PC-9 (cell line): ENCODE measurements at regions not wholly inside any gene's neighbourhood (a gene's known extent, or its start where the extent isn't known, plus 50 kb on each side); places are given as distances from the start of the nearest gene placed in this dataset.
A peak's percentile ranks its signal among the peaks of the same experiment; 100 is the strongest.

Experiments
- BruUV-seq: library from RNA; stranded (reverse); fragments of 400-500 nt; replicated peaks from 2 replicates; lab custom pipeline; 2021; lab: Mats Ljungman, UMichigan
- CTCF ChIA-PET: fragments of 300-600 bp; sonication (Branson Sonifier 250); formaldehyde crosslinking; loops from one replicate; lab custom pipeline; 2022; ENCODE audit warnings: antibody characterized with exemption; lab: Charles Lee
- POLR2A ChIA-PET: fragments of 300-600 bp; sonication (Branson Sonifier 250); formaldehyde crosslinking; loops from one replicate; lab custom pipeline; 2022; ENCODE audit warnings: antibody characterized with exemption; ENCODE audit not compliant: unreplicated experiment; lab: Charles Lee
- DNase-seq, 2 experiments: peaks; one replicate each; pipeline versions ENCODE4 v3.0.0 to v3.0.0-alpha.2; 2015 to 2022; ENCODE audit warnings: mixed read lengths in 1 of 2
- H2AFZ ChIP-seq: fragments of 200-600 bp; sonication (generic); 2 replicates; pipeline ENCODE4 v1.8.1; 2017; ENCODE audit warnings: antibody characterized with exemption
- H3F3A ChIP-seq: fragments of 200-600 bp; sonication (generic); 2 replicates; pipeline ENCODE4 v1.8.1; 2017; ENCODE audit warnings: antibody characterized with exemption, mild to moderate bottlenecking, low read depth; ENCODE audit not compliant: insufficient read depth
- H3K27ac ChIP-seq: fragments of 200-600 bp; sonication (generic); 2 replicates; pipeline ENCODE4 v1.6.1; 2016; ENCODE audit warnings: mixed run types
- H3K27me3 ChIP-seq: fragments of 200-600 bp; sonication (generic); 2 replicates; pipeline ENCODE4 v1.6.1; 2016; ENCODE audit warnings: low read depth, mixed run types; ENCODE audit not compliant: insufficient read depth
- H3K36me3 ChIP-seq: fragments of 200-600 bp; sonication (generic); 2 replicates; pipeline ENCODE4 v1.6.1; 2016; ENCODE audit warnings: low read depth, mixed run types
- H3K4me1 ChIP-seq: fragments of 200-600 bp; sonication (generic); replicated peaks from 2 replicates; pipeline ENCODE4 v1.6.1; 2016; ENCODE audit warnings: mixed run types; ENCODE audit not compliant: insufficient read depth
- H3K4me2 ChIP-seq: fragments of 200-600 bp; sonication (generic); 2 replicates; pipeline ENCODE4 v1.6.1; 2017; ENCODE audit warnings: mixed run types
- H3K4me3 ChIP-seq: fragments of 200-600 bp; sonication (generic); 2 replicates; pipeline ENCODE4 v1.6.1; 2016; ENCODE audit warnings: mixed run types
- H3K79me2 ChIP-seq: fragments of 200-600 bp; sonication (generic); 2 replicates; pipeline ENCODE4 v1.6.1; 2017; ENCODE audit warnings: low read depth, mixed run types
- H3K9me2 ChIP-seq: fragments of 200-600 bp; sonication (generic); 2 replicates; pipeline ENCODE4 v1.8.1; 2017; ENCODE audit warnings: mild to moderate bottlenecking; ENCODE audit not compliant: insufficient read depth
- H3K9me3 ChIP-seq: fragments of 200-600 bp; sonication (generic); 2 replicates; pipeline ENCODE4 v1.8.1; 2016; ENCODE audit warnings: low read depth; ENCODE audit not compliant: insufficient read depth
- H4K20me1 ChIP-seq: fragments of 200-600 bp; sonication (generic); 2 replicates; pipeline ENCODE4 v1.8.1; 2017; ENCODE audit not compliant: insufficient read depth
- EZH2 ChIP-seq: fragments of 200-600 bp; sonication (generic); IDR thresholded peaks from 2 replicates; pipeline ENCODE4 v1.8.0; 2017; ENCODE audit warnings: antibody characterized with exemption, low read depth
- intact Hi-C: fragments of 100-400 bp; cut with micrococcal nuclease; formaldehyde crosslinking; loops from one replicate; pipeline ENCODE4 v1.10.0; 2022; ENCODE audit not compliant: unreplicated experiment
- TF ChIP-seq, protein P1 (sequence below): fragments of 200-600 bp; sonication (generic); conservative IDR thresholded peaks from 2 replicates; pipeline ENCODE4 v1.6.1; 2017; ENCODE audit warnings: mixed run types, antibody characterized with exemption, mild to moderate bottlenecking, moderate library complexity

DNA sequence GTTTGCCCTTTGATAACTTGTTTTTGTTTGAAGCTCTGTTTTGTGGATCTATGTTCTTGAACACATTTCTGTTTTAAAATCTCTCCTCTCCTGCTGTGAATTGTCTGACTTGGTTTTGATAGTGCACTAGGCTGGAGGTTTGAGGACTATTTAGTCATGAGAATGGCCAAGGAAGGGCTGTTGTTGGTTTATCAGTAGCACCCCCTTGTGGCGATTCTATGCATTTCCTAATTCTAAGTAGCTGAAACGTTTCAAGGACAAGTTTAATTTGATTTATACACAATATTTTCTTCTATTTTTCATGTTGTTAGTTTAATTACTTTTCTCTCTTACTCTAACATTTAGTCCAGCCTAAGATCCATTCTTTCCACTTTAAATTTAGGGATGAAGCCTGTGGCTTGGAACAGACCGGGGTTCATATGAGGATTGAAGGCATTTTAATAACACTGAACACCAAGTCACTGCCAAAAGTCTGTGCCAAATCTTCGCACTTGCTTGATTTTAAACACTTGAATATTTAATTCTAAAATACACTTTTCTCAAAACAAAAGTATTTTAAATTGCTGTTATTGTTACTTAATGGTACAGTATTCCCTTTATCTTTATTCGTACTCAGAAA is 166.0 kb downstream of the SOCS6 start:
- Histone ChIP-seq H3K4me2 (no peak overlapping the region), H3K27me3 (no peaks in the 10 kb centered on the region), H3K27ac (no peak overlapping the region), H3K79me2 (no peaks in the 10 kb centered on the region), H3F3A (no peaks in the 10 kb centered on the region), H3K9me3 (no peaks in the 10 kb centered on the region), H3K4me1 (no peaks in the 10 kb centered on the region), H2AFZ (no peak overlapping the region), H3K36me3 (no peaks in the 10 kb centered on the region), H3K9me2 (no peaks in the 10 kb centered on the region), H3K4me3 (no peak overlapping the region), H4K20me1 (no peaks in the 10 kb centered on the region)
- intact Hi-C loops, result loop anchor here (1.0 to 5.0 kb wide), 2 partner anchors 283 to 1608 kb away; no protein-coding TSS in a partner anchor
- BruUV-seq, result no TSS peak
- ChIA-PET CTCF (interaction anchor here (0.6 to 1.1 kb wide), 2 partner anchors 259 to 604 kb away, joined by 4 to 5 read pairs; no protein-coding TSS in a partner anchor), POLR2A (no interaction called here)
- TF ChIP-seq, protein P1, sequence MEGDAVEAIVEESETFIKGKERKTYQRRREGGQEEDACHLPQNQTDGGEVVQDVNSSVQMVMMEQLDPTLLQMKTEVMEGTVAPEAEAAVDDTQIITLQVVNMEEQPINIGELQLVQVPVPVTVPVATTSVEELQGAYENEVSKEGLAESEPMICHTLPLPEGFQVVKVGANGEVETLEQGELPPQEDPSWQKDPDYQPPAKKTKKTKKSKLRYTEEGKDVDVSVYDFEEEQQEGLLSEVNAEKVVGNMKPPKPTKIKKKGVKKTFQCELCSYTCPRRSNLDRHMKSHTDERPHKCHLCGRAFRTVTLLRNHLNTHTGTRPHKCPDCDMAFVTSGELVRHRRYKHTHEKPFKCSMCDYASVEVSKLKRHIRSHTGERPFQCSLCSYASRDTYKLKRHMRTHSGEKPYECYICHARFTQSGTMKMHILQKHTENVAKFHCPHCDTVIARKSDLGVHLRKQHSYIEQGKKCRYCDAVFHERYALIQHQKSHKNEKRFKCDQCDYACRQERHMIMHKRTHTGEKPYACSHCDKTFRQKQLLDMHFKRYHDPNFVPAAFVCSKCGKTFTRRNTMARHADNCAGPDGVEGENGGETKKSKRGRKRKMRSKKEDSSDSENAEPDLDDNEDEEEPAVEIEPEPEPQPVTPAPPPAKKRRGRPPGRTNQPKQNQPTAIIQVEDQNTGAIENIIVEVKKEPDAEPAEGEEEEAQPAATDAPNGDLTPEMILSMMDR, result peak; percentile 94
- no peak for TF ChIP-seq EZH2
- peak; percentile 9 to 42 for DNase-seq

DNA sequence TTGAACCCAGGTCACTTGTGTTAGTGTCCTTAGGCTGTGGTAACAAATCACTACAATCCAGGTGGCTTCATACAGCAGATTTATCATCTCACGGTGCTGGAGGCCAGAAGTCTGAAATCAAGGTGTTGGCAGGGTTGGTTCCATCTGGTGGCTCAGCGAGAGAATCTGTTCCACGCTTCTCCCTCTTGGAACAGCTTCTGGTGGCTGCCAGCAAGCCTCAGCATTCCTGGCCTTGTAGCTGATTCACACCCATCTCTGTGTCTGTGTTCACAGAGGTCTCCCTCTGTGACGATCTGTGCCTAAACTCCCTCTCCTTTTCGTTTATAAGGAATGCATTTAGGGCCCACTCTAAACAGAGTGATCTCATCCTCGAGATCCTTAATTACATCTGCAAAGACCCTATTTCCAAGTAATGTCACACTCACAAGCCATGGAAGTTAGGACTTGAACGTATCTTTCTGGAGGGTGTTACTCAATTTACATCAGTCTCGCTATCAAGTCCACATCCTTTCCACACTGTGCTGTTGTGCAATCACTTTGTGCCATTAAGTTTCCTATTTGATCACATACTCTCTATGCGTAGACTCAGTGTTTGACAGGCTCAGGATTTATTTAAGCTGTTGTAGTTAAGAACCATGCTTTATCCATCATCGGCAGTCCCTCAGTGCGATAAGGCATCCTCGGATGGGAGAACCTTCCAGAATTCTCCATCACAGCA is 164.4 kb downstream of the SOCS6 start:
- Histone ChIP-seq H3K79me2 (no peaks in the 10 kb centered on the region), H2AFZ (no peak overlapping the region), H3K4me1 (no peaks in the 10 kb centered on the region), H3K27me3 (no peaks in the 10 kb centered on the region), H3K27ac (no peak overlapping the region), H3K36me3 (no peaks in the 10 kb centered on the region), H3F3A (no peaks in the 10 kb centered on the region), H4K20me1 (no peaks in the 10 kb centered on the region), H3K4me3 (no peak overlapping the region), H3K9me3 (no peaks in the 10 kb centered on the region), H3K9me2 (no peaks in the 10 kb centered on the region), H3K4me2 (no peak overlapping the region)
- TF ChIP-seq, protein P1, result no peak
- TF ChIP-seq EZH2, result no peak
- BruUV-seq, result no TSS peak
- ChIA-PET CTCF (interaction anchor here (1.1 kb wide), 1 partner anchor 258 kb away, joined by 4 read pairs; no protein-coding TSS in a partner anchor), POLR2A (interaction anchor here (0.6 kb wide), 1 partner anchor 225 kb away, joined by 3 read pairs; no protein-coding TSS in a partner anchor)
- no peak for DNase-seq
- intact Hi-C loops, result loop anchor here (5.0 kb wide), 1 partner anchor 1606 kb away; no protein-coding TSS in a partner anchor

DNA sequence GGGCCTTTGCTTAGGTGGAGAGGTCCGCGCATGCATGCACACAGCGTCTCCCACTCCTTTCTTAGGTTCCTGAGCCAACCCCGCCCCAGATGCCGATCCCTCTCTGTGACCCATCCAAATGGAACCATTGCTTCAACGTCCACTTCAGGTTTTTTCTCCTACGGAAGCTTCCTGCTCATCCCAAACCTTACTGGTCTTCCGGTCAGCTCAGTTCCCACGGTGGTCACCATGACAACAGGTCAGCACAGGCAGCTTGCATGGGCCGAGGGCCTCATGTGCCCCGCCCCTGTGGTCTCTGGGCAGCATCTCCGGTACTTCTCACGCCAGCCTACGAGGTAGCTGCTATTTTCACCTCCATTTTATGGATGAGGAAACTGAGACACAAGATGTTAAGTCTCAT is 163.7 kb downstream of the SOCS6 start:
- no peak overlapping the region for H3K4me2 ChIP-seq
- no peaks in the 10 kb centered on the region for H3K9me3 ChIP-seq
- ChIA-PET POLR2A (no interaction called here), CTCF (no interaction called here)
- no peaks in the 10 kb centered on the region for H4K20me1 ChIP-seq
- no peak overlapping the region for H2AFZ ChIP-seq
- H3K9me2 ChIP-seq, result no peaks in the 10 kb centered on the region
- TF ChIP-seq EZH2, result no peak
- TF ChIP-seq, protein P1, result no peak
- no peaks in the 10 kb centered on the region for H3K4me1 ChIP-seq
- no peaks in the 10 kb centered on the region for H3K79me2 ChIP-seq
- H3K36me3 ChIP-seq, result no peaks in the 10 kb centered on the region
- no peaks in the 10 kb centered on the region for H3K27me3 ChIP-seq
- no peak for DNase-seq
- no peak overlapping the region for H3K27ac ChIP-seq
- H3K4me3 ChIP-seq, result no peak overlapping the region
- intact Hi-C loops, result loop anchor here (5.0 kb wide), 1 partner anchor 1605 kb away; no protein-coding TSS in a partner anchor
- no peaks in the 10 kb centered on the region for H3F3A ChIP-seq
- BruUV-seq, result no TSS peak
